GM18502 (cell line): ENCODE measurements at regions not wholly inside any gene's neighbourhood (a gene's known extent, or its start where the extent isn't known, plus 50 kb on each side); places are given as distances from the start of the nearest gene placed in this dataset.
"Not testable (repeated sequence)": the region's sequence is repeated elsewhere in the genome, so short reads cannot be mapped to it uniquely, and the experiment has no call there.

Experiments
- ATAC-seq: cut with Tn5 transposase; IDR thresholded peaks from one replicate; pipeline ENCODE4 v1.9.1; 2021; ENCODE audit warnings: mild to moderate bottlenecking; ENCODE audit not compliant: unreplicated experiment, poor library complexity

DNA sequence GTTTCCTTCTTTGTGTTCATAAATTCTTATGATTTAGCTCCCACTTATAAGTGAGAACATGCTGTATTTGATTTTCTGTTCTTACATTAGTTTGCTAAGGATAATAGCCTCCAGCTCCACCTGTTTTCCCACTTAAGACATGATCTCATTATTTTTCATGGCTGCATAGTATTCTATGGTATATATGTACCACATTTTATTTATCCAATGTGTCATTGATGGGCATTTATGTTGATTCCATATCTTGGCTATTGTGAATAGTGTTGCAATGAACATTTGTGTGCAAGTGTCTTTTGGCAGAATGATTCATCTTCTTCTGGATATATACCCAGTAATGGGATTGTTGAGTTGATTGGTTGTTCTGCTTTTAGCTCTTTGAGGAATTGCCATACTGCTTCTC lies 1234.8 kb downstream of the ADGRL3 start:
- no peak for ATAC-seq

DNA sequence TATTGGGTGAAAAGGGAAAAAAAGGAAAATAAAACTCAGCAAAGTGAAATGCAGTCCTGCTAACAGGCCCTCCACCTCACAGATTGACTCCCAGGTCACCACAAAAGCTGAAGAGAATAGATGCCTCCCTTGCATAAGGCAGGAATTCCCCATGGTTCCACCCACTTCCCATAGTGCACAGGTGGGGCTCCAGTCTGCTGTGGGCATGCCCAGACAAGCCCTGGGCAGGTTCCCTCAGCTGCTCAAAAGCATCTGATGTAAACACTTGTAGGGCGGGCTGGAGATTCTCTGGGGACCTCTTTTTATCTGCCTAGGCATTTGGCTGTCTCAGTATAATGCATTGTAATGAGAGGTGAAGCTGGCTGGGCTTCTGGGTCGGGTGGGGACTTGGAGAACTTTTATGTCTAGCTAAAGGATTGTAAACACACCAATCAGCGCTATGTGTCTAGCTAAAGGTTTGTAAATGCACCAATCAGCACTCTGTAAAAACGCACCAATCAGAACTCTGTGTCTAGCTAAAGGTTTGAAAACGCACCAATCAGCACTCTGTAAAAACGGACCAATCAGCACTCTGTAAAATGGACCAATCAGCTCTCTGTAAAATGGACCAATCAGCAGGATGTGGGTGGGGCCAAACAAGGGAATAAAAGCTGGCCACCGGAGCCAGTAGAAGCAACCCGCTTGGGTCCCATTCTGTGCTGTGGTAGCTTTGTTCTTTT lies 1231.5 kb downstream of the ADGRL3 start:
- not testable (repeated sequence) for ATAC-seq

DNA sequence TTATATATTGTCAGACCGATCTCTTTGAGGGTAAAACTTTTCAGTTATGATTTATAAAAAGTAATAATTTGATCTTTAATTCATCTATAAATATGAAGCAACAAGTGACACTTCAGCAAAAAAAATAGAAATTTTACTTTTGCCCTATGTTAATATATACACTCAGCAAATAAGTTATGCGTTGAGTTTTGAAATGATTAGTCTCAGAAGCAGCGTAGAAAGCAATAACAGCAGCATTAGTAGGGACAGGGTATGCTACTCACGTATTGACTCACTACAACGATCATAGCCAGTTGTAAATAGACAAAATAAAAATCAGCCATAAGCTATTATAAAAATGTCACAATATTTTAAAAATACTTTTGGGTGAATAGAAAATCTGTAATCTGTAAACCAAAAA lies 1229.2 kb downstream of the ADGRL3 start:
- ATAC-seq = no peak

DNA sequence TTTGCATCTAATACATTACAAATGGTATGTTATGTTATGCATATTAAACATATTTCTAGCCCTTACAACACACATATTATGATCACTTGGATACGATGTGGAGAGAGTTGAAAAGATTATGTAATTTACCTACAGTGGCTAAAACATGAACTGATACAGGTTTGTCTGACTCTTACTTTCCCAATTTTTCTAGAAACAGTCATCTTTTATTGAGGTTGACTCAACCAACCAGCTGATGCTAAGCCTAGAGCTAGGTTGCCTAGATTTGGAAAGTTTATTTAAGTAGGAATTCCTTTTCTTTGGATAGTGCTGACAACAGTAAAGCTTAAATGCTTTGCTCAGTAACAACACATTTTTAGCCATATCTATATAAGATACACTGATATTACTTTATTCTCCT lies 1215.1 kb downstream of the ADGRL3 start:
- no peak for ATAC-seq

DNA sequence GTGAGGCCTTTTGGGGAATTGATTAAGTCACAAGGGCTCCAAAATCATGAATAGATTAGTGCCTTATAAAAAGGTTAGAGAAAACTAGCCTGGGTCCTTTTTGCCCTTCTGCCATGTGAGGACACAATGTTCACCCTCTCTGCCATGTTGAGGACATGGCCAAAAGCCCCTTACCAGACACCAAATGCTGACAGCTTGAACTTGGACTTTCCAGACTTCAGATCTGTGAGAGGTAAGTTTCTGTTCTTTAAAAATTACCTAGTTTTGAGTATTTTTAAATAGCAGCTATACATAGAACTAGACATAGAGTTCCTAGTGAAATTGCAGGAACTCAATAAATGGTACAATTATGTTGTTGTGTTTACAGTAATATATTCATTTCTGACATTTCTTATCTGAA lies 1214.4 kb downstream of the ADGRL3 start:
- no peak for ATAC-seq

DNA sequence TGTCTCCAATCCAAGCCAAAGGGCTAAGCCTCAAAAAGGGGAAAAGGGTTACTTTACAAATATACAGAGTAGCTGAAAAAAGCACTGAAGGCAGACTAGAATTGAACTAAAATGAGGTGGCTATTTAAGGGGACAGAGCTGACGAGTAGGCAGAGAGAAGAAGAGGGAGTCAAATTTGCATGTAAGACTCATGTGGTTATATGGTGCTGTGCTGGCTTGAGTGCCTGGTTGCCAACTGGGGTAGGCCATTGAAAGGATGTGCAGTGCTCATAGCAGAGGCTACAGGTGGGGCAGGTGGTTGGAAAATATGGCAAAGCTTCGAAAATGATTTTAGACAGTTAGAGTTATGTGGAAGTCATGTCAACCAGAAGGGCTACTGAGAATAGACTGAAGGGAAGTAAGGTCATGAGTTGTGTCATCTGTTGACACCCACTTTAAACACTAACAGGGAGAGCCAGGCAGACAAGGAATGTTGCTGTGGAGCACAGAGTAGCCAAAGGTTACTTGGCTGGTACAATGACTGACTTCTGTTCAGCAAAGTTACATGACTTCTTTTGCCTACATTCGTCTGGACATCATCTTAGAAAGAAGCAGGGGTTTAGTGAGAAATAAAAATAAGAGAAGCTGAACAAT lies 1210.4 kb downstream of the ADGRL3 start:
- ATAC-seq = no peak

DNA sequence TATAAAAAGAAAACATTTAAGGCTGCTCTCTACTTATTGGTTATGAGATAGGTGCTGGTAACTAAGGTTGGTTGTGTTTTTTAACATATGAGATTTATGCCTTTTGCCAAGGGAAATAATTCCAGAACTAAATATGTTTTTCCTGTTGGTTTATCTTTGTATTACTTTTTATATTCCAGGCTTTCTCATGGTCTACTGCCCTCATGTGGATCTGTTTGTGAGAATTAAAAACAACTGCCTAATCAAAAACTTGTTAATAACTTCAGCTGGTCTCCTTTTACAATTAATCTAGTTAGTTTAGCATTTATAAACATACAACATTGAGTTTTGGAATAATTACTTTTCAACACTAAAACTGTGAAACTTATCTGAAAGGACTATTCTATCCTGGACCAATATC lies 1208.3 kb downstream of the ADGRL3 start:
- ATAC-seq = no peak

DNA sequence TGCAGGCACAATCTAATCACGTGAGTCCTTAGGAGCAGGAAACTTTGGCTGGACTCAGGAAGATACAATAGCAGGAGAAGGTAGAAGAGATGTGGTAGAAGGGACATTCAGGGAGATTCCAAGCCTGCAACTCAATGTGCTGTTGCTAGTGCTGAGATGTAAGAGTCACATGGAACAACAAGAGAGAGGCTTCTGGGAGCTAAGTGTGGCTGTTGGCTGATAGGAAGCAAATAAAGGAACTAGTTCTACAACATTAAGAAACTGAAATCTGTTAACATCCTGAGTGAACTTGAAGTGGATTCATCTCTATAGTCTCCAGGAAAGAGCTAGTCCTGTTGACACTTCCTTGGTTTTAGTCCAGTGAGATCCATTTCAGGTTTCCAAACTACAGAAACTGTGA lies 1207.4 kb downstream of the ADGRL3 start:
- ATAC-seq = no peak

DNA sequence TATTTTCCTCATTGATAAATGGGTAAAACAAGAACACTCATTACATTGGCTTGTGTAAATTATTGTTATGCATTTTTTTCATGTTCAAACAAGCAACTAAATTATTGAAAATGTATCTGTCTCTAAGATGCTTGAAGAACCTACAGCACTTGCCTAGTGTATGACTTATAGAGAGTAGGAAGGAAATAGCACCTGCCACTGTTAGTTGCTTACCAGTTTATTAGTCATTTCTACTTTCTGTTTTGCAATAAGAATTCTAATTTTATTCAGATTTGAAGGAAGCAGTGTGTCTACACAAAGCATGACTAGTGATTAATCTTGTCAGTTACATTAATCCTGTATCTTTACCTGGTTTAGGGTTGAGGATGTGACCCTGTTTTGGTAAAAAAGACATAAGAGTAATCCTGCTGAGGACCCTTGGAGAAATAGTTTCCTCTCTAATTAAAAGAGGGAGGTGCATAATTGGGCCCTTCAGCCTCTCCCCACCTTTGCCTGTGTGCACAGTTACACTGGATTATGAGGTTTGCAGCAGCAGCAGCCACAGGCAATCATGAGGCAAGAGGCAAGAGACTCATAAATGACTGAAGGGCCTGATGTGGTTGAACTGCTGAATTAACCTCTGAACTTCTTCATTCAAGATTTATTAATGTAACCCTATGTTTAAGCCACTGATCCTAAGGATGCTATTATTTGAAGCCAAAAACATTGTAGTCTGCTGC lies 1202.1 kb downstream of the ADGRL3 start:
- ATAC-seq = no peak

DNA sequence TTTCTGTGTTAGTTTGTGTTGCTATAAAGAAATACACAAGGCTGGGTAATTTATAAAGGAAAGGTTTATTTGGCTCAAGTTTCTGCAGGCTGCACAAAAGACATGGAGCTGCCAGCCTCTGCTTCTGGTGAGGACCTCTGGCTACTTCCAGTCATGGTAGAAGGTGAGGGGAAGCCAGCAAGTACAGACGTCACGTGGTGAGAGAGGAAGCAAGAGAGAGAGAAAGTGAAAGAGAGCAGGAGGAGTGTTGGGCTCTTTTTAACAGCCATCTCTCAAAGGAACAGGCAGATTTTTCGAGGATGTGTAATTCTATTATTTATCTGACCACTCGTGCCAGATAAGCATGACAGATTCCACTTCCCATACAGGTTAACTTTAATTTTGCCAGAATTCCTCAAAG lies 1199.1 kb downstream of the ADGRL3 start:
- peak; percentile 75 for ATAC-seq

DNA sequence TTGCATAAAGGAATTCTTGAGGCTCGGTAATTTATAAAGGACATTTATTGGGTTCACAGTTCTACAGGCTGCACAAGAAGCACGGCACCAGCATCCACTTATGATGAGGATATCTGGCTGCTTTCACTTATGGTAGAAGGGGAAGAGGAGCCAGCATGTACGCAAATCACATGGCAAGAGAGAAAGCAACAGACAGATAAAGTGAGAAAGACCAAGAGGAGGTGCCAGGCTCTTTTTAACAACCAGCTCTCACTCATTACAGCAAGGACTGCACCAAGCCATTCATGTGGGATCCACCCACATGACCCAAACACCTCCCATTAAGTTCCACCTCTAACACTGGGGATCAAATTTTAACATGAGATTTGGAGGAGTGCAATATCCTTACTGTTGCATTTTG lies 1198.2 kb downstream of the ADGRL3 start:
- no peak for ATAC-seq

DNA sequence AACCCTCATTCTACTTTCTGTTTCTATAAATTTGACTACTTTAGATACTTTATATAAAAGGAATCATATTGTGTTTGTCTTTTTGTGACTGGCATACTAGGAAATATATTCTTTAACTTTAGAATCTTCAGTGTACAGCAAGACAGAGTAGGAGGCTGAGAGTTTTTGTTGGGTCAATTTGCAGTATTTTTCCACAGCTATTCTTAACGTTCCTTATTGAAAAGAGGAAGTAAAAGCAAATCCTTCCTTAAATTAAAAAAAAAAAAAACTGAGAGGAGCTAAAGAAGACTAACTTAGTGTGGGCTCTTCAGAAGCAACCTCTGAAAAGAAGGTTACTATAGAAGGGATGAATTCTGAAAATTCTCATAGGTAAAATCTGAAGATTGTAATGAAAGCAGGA lies 1194.6 kb downstream of the ADGRL3 start:
- ATAC-seq = no peak

DNA sequence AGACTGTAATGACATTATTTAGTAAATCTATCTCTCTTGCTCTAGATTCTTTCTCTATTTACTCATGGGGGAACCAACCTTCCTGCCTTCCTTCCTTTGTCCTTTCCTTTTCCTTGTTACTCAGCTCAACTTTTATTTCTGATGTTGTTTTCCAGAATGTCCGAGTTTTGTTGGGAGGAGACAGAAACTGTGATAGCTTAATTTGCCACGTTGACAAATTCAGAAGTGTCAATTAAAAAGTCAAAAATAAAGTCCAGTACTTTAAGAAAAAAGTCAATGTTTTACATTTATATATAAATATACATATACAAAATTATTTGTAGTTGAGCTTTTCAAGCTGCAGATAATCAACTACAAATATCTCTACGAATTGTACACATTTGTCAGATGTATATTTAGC lies 1187.7 kb downstream of the ADGRL3 start:
- ATAC-seq = no peak

DNA sequence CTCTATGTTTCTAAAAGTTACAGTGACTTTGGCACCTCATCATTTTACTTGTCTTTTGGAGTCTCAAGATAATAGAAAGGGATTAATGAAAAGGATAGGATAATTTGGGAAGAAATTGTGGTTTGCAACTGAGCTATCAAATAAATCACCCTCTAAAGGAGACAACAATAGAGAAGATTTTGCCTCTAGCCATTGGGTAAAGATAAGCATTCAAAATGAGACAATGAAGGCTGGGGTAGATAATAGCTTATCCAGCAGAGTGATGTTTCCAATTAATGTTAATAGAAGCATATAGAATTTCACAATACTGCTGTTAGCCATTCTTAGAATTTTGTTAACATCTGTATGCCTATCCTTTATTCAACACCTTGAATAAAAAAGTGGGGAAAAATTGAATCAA lies 1177.6 kb downstream of the ADGRL3 start:
- ATAC-seq = no peak

DNA sequence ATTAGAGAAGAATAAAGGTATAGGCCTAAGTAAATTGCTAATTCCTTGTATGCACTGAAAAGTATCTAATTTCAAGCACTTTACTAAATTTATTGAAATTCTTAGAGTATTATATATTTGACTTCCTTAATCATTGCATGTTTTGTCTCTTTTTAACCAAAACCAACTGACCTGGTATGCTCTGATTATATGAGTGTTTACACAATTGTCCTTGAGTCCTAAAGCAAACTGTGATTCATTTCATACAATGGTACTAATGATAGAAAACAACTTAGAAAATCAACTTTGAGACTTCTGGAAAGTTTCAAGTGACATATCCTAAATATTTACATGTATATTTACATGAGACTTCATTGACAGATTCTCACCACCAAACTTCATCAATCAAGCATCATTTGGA lies 1177.1 kb downstream of the ADGRL3 start:
- no peak for ATAC-seq

DNA sequence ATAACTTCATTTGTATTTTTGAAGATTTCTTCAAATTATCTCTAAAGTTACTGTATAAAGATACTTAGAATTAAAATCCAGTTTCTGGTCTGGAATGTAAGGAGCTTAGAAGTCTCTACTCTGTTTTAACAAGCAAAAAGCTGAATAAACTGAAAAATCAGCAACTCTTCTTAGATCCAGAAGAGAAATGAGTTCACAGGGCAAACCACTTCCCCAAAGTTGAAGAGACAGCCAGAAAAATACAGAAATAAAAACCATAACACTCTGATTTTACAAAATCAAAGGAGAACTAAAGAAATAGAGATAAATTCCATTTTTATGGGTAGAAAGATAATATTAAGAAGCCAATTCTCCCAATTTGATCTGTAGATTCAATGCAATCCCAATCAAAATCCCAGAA lies 1166.8 kb downstream of the ADGRL3 start:
- no peak for ATAC-seq

DNA sequence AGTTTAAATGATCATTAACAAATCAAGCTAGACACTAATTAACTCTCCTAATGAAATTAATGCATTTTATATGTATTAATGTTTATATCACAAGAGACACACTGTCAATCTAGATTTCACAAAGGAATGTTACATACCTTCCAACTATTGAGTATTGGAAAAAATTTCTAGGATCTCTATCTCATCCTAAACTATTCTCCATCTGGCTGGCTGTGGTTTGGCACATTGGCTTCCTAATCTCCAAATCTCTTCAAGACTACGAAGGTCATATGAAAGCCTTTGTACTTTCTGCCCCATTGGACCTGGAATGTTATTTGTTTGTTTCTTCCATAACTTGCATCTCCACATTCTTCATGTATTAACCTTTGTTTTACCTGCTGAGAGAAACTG lies 1160.0 kb downstream of the ADGRL3 start:
- no peak for ATAC-seq

DNA sequence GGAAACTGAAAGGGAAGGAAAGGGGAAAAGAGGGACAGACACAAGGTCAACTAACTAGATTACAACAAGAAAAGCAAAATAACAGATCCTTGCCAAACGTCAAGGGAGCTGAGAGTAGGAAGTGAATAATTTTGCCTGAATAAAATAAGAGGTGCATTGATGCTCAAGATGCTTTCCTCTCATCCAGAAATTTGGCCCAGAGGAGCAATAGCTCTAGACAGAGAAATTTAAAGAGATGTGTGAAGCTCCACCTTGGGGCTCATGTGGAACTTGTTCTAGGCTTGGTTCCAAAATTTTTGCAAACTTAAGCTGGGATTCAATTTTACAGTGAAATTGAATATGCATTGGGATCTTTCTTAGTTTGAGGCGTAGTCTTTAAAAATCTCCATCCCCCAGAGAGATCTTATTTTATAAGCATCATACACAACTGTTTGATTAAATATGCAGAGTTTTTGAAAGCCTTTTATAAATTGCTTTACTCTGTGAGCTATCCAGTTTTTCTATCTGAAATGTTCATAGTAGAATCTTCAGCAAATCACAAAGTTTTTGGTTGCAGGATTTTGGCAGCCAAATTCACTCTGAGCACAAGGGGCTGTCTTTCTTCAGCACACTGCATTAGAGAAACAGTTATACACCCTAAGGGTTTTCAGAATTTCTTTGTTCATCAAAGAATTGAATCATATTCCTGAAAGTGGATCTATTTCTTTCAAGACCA lies 1159.5 kb downstream of the ADGRL3 start:
- no peak for ATAC-seq

DNA sequence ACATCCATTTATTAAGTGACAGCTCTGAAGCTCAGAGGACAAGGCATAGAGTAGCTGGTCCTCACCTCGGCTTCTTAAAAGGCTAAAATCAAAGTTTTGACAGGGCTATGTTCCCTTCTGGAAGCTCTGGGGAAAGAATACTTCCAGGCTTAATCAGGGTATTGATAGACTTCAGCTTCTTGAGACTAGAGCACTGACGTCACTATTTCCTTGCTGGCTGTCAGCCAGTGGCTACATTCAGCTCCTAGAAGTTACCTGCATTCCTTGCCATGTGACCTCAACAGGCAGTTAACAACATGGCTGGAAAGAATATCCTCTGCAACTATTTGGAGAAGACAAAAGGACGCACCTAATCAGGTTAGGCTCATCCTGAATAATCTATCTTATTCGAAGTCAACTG lies 1144.8 kb downstream of the ADGRL3 start:
- no peak for ATAC-seq

DNA sequence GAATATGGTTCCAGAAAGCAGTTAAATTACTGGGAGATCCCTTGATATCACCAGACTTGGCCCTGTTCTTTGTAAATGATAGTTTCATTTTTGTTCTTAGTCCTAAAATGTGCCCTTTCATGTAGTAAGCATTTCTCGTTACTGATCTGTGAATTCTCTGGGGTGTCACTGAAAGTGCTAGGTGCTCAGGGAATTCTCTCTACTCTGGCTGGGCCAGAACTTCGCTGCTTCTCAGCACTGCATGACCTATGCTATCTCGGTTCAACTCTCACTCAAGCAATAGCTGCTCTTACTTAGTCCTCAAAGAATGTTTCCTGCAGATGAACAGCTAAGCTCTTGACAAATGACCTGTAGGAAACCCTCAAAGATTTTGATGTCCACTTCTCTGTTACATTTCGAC lies 1144.3 kb downstream of the ADGRL3 start:
- ATAC-seq = no peak

DNA sequence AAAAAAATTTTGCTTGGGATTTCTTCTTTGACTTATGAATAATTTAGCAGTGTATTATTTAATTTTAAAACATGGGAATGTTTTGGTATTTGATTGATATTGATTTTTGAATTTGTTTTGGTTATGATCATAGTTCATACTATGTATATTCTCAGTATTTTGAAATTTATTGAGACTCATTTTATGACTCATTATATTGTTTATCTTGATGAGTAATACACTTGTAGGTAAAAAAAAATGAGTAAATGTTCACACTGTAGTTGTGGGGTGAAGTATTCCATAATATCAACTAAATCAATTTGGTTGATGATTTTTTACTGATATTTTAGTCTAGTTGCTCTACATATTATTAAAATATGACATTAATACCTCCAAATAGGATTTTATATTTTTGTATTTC lies 1142.2 kb downstream of the ADGRL3 start:
- ATAC-seq = no peak
